Skeletal muscle satellite cell (primary cell): ENCODE measurements at regions not wholly inside any gene's neighbourhood (a gene's known extent, or its start where the extent isn't known, plus 50 kb on each side); places are given as distances from the start of the nearest gene placed in this dataset.
A peak's percentile ranks its signal among the peaks of the same experiment; 100 is the strongest.

Experiments used
- H3K27me3 ChIP-seq: 2 replicates; pipeline ENCODE4 v1.7.0; 2013; ENCODE audit warnings: low read length; ENCODE audit not compliant: control insufficient read depth, insufficient read depth
- H3K36me3 ChIP-seq: 2 replicates; pipeline ENCODE4 v1.7.0; 2013; ENCODE audit warnings: mild to moderate bottlenecking, control low read depth, low read length; ENCODE audit not compliant: insufficient read depth
- H3K4me1 ChIP-seq: 2 replicates; pipeline ENCODE4 v1.7.0; 2013; ENCODE audit warnings: low read length; ENCODE audit not compliant: control insufficient read depth, insufficient read depth
- H3K4me2 ChIP-seq: 2 replicates; pipeline ENCODE4 v1.7.0; 2013; ENCODE audit warnings: mild to moderate bottlenecking, low read length
- H3K4me3 ChIP-seq: 2 replicates; pipeline ENCODE4 v1.7.0; 2013; ENCODE audit warnings: low read length
- H3K9ac ChIP-seq: 2 replicates; pipeline ENCODE4 v1.7.0; 2013; ENCODE audit warnings: mild to moderate bottlenecking, low read depth, low read length, moderate library complexity
- H3K9me3 ChIP-seq: replicated peaks from 2 replicates; pipeline ENCODE4 v1.7.0; 2013; ENCODE audit warnings: mild to moderate bottlenecking, control low read depth, low read length

DNA sequence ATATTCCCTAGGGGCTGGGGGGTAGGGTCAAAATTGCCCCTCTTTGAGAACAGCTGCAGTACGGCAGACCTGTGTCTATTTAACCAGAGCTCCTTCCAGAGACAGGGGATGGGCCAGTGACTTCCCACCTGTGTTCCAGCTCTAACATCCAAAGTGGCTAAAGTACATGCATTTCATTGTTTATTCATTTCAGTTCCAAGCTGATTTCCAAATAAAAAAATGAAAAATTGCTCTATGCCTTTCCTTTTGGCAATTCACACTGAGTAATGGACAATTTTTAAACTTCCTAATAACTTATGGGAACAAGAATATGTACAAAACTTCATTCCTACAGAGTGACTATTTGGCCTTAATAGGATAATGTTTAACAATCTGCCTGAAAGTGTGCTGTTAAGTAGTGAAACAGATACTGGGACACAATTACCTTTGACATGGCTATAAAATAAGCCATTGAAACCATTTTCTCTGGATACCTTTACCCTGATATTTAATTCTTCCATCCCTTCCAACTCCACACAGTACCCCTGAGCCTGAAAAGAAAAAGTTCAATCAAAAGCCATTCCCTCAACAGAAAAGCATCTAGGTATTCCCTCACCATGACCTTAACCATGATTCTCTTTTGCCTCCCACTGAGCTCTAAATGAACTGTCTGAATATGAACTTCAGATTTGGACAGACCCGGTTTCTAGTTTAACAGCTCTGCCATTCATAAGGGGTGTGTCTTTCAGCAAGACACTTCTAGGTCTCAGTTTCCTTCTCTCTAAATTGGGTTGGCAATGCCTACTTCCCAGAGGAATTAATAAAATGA, 73.1 kb downstream of the RDH14 start:
- Histone ChIP-seq H3K27me3 (no peaks in the 10 kb centered on the region), H3K4me3 (no peak overlapping the region), H3K9ac (no peak overlapping the region), H3K36me3 (no peaks in the 10 kb centered on the region), H3K9me3 (no peaks in the 10 kb centered on the region), H3K4me1 (no peaks in the 10 kb centered on the region), H3K4me2 (no peak overlapping the region)

DNA sequence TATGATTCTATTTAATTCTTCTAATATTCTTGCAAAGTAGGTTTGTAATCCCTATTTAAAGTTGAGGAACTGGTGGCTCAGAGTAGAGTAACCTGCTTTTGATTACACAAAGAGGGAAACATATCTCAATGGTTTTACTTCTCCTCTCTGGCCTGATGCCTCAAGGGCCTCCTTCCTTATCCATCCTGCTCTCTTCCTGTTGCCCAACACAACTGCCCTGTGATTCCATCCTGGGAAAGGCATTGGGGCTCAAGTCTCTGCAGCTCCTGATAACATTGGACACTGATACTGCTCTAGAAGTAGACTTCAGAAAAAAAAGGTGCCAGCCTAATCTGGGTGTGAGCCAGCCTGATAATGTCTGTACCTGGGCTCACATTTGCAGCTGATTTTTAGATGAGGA, 75.8 kb downstream of the RDH14 start:
- H3K36me3 ChIP-seq: no peaks in the 10 kb centered on the region
- H3K27me3 ChIP-seq: no peaks in the 10 kb centered on the region
- no peaks in the 10 kb centered on the region for H3K9me3 ChIP-seq
- H3K4me1 ChIP-seq: no peaks in the 10 kb centered on the region
- no peak overlapping the region for H3K4me3 ChIP-seq
- H3K4me2 ChIP-seq: no peak overlapping the region
- H3K9ac ChIP-seq: no peak overlapping the region

DNA sequence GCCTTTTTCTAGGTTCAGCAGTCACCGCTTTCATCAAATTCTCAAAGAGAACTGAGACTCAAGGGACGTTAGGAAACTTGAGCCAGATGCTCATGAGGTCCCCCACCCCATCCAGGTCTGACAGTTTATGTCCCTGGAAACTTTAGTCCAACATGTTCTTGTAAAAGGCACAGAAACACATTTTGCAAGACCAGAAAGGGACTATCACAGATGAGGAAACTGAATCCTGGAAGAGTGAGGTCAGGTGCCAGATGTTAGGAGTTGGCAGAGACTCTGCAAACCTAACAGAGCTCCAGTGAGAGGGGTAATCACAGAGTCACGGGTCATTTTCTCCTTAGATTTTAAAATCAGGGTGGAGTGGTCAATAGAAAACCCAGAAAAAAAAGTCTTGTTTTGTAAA, 76.6 kb downstream of the RDH14 start:
- Histone ChIP-seq H3K4me2 (no peak overlapping the region), H3K9me3 (no peaks in the 10 kb centered on the region), H3K9ac (no peak overlapping the region), H3K36me3 (no peaks in the 10 kb centered on the region), H3K4me1 (no peaks in the 10 kb centered on the region), H3K27me3 (no peaks in the 10 kb centered on the region), H3K4me3 (no peak overlapping the region)

DNA sequence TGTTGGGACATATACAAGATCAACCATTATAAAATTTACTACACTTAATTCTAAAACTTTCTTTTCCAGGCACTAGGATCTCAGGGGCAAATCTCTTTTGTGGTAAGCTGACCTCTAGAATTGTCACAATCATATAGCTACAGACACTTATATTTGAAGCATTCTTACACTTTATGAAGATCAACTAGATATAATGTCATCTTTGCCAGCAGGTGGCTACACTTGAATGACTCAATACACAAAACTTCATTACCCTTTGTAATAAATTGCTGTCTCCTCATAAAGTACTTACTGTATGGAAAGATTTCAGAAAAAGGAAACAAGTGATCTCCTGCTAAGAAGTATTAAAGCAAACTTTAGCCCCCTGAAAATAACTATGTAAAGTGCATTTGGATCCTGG, 77.8 kb downstream of the RDH14 start:
- H3K4me3 ChIP-seq: no peak overlapping the region
- no peaks in the 10 kb centered on the region for H3K9me3 ChIP-seq
- H3K36me3 ChIP-seq: no peaks in the 10 kb centered on the region
- no peak overlapping the region for H3K4me2 ChIP-seq
- H3K9ac ChIP-seq: no peak overlapping the region
- H3K4me1 ChIP-seq: no peaks in the 10 kb centered on the region
- no peaks in the 10 kb centered on the region for H3K27me3 ChIP-seq

DNA sequence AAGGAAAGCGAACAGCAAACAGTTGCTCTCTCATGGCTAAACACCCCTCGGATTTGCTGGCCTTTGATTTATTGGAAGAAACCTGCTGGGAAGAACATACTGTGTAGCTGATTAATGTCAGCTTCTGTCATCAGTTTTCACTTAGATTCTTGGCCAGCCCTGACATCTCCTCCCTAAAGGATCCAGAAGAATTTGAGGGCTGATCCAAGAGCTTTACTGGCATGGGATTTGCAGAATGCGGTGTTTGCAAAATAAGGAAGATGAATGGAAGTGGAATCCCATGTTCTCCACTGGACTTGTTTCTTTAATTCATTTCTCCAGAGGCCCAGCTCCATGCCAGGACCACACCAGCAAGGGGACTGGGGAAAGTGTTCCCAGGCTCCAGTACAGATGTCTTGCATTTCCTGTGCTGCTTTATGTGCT, 80.5 kb downstream of the RDH14 start:
- Histone ChIP-seq H3K36me3 (no peaks in the 10 kb centered on the region), H3K4me2 (no peak overlapping the region), H3K9ac (no peak overlapping the region)

DNA sequence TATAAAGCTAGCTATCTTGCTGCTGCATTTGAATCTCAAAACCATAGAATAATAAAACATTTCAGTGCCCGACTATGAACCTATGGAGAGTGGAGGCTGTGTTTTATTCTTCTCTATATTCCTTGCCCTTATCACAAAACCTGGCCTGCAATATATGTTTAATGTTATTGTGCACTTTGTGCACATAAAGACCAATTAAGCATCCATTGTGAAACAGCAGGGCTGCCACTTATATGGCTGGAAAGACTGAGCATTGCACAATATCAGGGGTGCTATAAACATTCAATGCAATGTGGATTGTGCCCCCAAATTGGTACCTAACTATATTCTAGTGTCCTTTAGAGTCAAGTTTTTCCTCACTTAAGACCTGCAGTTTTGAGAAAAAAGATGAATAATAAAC, 83.2 kb downstream of the RDH14 start:
- no peak overlapping the region for H3K4me2 ChIP-seq
- H3K4me3 ChIP-seq: no peak overlapping the region
- H3K36me3 ChIP-seq: no peaks in the 10 kb centered on the region
- peaks cover 19% of the 10 kb centered on the region for H3K4me1 ChIP-seq
- H3K27me3 ChIP-seq: no peaks in the 10 kb centered on the region
- no peak overlapping the region for H3K9ac ChIP-seq
- no peaks in the 10 kb centered on the region for H3K9me3 ChIP-seq

More for the DNA sequence above, 80.5 kb downstream of the RDH14 start:
- no peak overlapping the region for H3K4me3 ChIP-seq
- no peaks in the 10 kb centered on the region for H3K27me3 ChIP-seq
- H3K4me1 ChIP-seq: no peaks in the 10 kb centered on the region
- H3K9me3 ChIP-seq: no peaks in the 10 kb centered on the region

DNA sequence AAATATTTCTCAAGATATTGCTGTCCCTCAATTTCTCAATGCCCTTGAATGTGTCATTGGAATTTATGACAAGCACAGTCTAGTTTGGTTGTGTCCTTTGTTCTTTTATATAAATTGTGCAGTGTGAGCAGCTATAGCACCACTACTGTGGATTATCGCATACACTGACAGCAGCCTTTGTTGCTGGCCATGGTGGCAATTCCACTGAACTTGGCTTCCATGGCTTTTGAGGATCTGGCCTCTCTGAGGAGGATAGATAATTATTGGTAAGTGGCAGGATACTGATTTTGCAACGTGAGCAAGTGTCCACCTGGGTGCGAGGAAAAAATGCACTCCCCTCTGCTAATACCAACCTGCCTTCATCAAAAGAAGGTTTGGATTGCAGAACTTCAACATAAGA, 84.0 kb downstream of the RDH14 start:
- H3K9me3 ChIP-seq: no peaks in the 10 kb centered on the region

DNA sequence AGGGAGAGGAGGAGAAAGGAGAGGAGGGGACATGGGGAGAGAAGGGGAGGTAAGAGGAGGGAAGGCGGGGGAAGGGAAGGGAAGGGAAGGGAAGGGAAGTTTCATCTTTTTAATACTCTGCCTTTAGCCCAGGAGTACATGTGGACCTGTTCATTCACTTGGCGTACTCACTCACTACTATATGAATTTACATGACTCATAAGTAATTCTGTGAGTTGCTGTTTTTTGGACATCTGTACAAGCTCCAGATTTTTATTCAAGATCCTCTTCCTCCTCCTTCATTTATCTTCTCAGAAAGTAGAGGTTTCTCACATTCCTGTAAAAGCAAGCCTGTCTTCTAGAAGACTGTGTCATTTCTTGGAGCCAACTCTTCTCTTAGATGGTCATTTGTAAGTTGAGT, 84.6 kb downstream of the RDH14 start:
- H3K36me3 ChIP-seq: no peaks in the 10 kb centered on the region
- peaks cover 19% of the 10 kb centered on the region for H3K4me1 ChIP-seq
- no peak overlapping the region for H3K4me3 ChIP-seq
- H3K27me3 ChIP-seq: no peaks in the 10 kb centered on the region
- no peaks in the 10 kb centered on the region for H3K9me3 ChIP-seq
- H3K4me2 ChIP-seq: no peak overlapping the region
- H3K9ac ChIP-seq: no peak overlapping the region

More for the DNA sequence above, 84.0 kb downstream of the RDH14 start:
- Histone ChIP-seq H3K4me2 (no peak overlapping the region), H3K9ac (no peak overlapping the region), H3K4me3 (no peak overlapping the region), H3K4me1 (peaks cover 19% of the 10 kb centered on the region), H3K27me3 (no peaks in the 10 kb centered on the region), H3K36me3 (no peaks in the 10 kb centered on the region)

DNA sequence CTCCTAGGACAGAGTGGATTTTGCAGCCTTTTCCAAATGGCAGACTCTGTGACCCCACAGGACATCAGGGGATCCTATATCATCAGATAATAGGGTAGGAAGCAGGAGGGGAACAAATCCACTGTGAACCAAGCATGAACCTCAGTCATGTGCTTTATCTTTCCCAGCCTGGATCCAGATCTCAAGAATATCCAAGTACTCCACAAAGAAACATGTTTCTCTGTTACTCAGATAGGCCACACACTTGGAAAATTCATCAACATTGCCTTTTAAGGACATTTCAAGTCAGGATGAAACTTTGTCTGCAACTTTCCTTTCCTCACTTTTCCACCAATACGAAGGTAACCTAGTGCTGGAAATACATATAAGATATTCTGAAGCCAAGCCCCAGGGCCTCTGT, 85.8 kb downstream of the RDH14 start:
- H3K4me3 ChIP-seq: no peak overlapping the region
- no peaks in the 10 kb centered on the region for H3K27me3 ChIP-seq
- no peak overlapping the region for H3K4me2 ChIP-seq
- H3K9me3 ChIP-seq: no peaks in the 10 kb centered on the region
- no peaks in the 10 kb centered on the region for H3K36me3 ChIP-seq
- no peak overlapping the region for H3K9ac ChIP-seq
- H3K4me1 ChIP-seq: peaks cover 19% of the 10 kb centered on the region

DNA sequence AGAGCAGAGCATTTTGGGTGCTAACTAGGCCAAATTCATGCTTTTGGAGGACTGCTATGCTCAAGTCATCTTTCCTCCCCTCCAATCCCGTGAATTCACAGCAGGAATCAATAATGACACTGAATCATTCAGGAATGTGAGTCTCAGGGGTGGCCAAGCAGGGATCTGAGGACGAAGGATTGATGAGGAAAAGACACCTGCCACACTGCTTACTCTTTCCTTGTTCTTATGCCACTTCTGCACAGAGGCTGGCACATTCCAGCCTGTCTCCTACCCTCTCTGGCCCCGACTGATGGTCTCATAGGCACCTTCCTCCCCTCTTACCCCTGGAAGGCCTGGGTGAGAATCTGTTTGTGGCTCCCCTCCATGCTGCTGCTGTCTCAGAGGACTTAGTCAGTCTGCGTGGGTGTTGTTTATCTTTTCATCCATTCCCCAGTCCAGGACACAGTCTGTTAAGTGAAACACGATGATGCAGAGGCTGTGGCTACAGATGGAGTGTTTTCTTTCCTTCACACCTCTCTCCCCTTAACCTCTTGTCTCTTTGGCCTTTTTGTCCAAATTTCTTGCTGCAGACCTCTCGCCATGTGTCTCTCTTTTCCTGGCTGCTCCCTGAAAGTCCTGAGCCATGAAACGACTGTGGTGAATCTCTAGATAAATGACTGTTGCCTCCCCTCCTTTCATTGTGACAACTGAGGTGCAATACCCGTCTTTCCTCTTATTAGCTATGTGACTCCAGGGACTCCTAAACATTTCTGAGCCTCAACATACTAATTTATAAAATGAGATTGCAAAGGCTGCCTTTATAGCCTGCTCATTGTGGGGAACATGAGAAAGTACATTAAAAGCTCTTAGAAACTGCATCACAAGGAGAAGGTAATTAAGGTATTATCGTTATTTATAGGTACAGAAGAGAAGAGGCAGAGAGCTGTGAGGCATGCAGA, 86.9 kb downstream of the RDH14 start:
- Histone ChIP-seq H3K4me1 (peaks cover 19% of the 10 kb centered on the region), H3K4me2 (peak overlapping the region; percentile 73), H3K9me3 (no peaks in the 10 kb centered on the region), H3K27me3 (no peaks in the 10 kb centered on the region), H3K36me3 (no peaks in the 10 kb centered on the region), H3K9ac (no peak overlapping the region), H3K4me3 (no peak overlapping the region)

DNA sequence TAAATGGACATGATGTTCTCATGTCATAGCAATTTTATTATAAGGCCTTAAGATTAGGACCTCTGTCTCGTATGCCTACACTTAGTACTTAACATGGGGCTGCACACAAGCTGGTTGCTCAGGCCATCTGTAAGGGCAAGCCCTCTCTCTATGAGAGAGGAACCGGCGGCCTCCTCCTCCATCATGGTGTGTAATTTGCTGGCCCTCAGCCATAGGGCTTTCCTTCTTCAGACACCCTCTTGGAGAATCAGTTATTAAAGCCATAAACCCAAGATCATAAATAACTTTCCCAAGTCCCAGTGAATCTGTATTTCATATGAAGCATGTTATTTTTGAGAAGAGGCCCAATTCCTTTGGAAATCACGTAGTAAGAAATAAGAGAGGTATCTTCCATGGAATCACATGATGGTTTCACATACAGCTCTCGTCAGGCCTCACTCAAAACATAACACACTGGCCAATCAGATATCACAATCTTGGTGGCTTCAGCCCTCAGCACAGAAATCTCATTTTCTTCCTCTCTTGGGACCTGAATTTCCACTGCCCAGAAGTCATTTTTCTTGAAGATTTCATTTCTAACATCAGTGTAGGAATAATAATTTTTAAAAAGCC, 92.6 kb downstream of the RDH14 start:
- Histone ChIP-seq H3K9me3 (no peaks in the 10 kb centered on the region), H3K36me3 (no peaks in the 10 kb centered on the region), H3K4me1 (peaks cover 4% of the 10 kb centered on the region), H3K27me3 (no peaks in the 10 kb centered on the region), H3K4me3 (no peak overlapping the region), H3K9ac (no peak overlapping the region), H3K4me2 (no peak overlapping the region)
